Colon (tissue), 2 donors: ENCODE measurements at regions not wholly inside any gene's neighbourhood (a gene's known extent, or its start where the extent isn't known, plus 50 kb on each side); places are given as distances from the start of the nearest gene placed in this dataset.

Experiments
- FAIRE-seq: peaks from 2 replicates; lab custom pipeline; 2012; peaks lifted over from hg19 to GRCh38; lab: Jason Lieb, UNC
- donor health status: control.
- donor health status: control.

DNA sequence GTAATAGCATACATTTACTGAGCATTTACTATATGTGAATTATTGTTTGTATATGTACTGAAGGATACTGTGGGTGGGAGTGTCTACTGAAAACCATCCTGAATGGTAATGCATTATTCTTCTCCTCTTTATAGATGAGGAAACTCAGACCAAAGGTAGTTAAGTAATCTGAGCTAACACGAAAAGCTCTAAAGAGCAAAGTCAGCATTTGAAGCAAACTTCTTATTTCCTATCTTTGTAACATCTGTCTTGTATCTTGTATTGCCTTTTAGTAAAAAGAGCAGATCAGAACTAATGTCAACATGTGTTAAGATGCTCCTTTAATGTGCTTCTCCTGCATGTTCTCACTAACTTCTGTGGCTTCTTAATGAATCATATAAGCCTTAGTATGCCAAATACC, 382.8 kb upstream of the NXPH2 start:
- no peak for FAIRE-seq

DNA sequence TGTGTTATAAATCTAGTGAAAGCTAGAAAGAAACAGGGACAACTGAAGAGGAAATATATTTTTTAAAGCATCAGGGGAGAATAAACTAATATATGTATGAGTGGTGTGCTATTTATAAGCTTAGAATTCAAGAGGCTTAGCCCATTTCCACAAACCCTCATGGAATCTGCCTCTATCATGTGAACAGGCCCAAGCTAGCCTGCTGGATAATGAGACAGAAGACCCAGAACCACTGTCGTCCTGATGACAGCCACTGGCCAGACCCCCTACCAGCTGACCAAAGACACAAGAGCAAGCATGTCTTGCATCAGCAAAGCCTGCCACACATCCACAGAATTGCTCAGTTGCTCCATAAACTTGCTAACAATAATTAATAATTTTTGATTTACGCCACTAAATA, 382.3 kb upstream of the NXPH2 start:
- no peak for FAIRE-seq

DNA sequence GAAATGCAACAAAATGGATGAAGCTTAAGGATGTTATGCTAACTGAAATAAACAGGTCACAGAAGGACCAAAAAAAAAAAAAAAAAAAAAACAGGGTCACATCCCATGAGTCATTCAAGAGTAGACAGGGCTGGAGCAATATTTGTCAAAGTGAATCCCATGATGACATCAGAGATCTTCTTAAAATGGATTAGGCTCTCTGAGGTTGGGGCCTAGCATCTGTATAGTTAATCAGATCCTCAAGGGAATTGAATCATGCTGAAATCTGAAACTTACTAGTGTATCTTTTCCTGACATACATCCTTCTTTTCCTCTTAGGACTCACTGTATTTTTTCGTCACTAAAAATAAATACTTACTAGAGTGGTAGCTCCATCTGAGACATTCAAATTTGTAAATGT, 380.6 kb upstream of the NXPH2 start:
- no peak for FAIRE-seq

DNA sequence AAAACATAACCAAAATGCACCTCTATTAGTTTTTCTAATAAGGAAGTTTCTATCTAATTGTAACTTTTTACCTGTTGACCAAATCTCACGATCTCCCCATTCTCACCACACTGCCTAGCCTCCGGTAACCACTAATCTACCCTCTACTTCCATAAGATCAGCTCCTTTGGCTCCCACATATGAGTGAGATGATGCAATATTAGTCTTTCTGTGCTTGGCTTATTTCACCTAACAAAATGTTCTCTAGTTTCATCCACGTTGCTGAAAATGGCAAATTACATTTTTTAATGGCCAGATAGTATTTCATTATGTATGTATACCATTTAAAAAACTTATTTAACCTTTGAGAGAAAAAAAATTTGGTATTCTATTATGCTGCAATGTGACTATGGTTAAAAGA, 379.0 kb upstream of the NXPH2 start:
- no peak for FAIRE-seq

DNA sequence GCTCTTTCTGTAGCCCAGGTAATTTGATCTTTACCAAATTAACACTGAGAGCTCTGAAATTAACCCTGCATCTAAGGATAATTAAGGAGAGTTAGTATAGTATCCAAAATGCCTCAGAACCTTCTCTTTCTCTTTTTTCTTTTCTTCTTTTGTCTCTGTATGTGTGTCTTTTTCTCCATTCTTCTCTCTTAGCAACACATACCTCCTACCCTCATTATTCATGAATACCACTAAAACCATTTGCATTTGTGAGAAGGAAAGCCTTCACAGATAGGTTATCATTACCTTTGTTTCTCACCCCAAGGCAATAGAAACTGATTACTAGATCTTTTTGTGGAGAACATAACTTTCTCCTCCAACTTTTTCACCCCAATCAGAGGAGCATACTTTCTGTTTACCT, 376.5 kb upstream of the NXPH2 start:
- FAIRE-seq = no peak

DNA sequence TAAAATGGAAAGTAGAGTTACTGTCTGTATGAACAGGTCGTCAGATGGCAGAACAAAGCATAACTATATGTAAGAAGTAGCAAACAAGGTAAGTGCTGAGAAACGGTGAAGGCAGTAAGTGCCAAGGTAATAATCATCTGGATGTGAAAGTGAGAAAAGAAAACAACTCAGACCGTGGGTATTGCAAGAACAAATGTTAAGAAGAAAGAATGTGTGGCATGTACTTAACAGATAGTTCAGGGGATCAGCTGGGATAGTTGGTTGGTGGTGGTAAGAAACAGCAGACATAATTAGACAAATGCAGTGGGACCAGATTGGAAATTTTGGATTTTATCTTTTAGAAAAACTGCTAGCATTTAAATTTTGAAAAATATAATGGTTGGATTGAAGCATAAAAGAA, 375.8 kb upstream of the NXPH2 start:
- no peak for FAIRE-seq

DNA sequence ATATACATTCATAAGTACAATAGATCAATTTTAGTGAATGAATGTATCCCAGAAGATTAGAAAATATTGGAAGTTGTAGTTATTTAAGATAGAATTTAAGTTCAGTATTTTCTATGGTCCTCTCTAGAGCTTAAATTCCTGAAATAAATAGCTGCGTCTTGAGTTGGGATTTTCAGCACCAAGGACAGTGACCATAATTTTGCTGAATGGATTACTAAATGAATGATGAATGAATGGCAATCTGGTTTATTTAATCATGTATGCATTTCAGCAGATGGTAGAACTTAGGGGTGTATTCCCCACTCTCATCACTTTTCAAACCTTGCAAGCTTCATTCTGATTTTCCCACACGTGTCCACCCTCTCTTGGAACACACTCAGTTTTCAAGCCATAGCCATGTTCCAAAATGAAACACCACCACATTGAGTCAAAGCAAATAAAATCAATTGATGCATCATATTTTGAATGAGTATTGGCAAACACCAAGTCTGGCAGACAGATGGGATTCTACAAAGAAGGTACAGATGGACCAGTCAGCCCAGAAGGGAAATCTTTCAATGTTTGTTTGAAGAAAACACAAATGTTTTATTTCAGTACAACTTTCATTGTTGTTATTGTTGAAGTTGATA, 362.2 kb upstream of the NXPH2 start:
- FAIRE-seq = no peak

DNA sequence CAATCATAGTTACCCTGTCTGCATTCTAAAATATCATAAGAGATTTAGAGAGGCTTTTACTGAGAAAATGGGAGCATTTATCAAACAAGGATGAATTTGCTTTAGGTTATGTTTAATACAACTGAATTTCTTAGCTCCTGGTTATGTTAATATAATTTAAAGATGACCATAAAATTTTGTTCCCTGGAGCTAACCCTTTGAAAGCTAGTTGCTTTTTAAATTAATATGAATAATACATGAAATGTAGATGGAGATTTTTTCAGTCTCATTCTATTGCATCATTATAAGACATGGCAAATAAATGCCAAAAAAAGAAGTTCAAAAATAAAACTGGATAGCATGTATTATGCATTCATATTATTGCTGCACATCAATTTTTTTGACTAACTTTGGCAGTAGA, 344.1 kb upstream of the NXPH2 start:
- FAIRE-seq = no peak

DNA sequence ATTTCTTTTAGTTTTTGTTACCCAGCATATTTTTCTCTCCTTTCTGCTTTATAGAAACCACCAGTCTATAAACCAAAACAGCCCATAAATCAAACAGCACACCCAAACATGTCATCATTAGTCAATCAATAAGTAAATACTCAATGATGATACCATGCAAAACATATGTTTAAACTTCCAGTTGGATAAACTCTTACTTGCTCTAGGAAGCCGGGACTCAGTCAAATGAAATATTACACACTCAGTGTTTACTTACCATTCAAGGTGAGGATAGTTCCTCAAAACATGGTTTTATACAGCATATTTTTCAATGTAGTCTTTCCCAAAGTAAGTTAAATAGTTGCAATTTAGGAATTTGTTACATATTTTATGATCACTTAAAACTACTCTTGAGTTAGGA, 343.6 kb upstream of the NXPH2 start:
- no peak for FAIRE-seq

DNA sequence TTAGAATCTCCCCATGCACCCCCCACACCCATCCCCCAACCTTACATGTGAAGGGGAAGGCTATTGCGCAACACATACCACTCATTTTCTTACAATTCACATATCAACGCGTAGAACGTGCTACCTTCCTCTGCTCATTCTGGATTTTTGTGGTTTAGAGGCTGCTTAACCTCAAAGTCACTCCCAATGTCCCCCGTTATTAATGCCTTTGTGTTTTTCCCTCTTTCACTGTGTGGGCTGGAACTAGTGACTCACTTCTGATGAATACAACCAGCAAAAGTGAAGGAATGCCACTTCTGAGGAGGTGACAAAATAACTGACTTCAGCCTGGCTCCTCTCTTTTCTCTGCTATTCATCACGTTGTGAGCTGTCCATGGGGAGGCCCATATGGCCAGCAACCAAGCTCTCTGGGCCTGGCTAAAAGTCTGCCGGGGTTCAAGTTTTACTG, 342.5 kb upstream of the NXPH2 start:
- FAIRE-seq = no peak

DNA sequence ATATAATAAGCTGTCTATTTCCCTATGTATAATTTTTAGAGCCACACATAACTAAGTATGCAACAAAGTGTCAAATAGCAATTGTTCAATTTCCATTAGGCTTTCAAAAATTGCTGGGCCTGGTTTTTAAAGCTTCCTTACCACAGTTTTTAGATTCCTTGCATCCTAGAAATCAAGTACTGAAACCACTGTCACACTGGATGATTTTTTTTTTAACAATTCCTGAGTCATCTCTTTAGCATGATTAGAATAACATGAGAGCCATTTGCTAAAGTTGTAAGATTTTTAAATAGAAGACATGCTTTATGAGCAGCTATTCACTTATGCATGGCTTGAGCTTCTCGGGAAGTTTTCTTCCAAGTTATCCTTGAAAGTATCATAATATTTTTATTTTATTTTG, 319.5 kb upstream of the NXPH2 start:
- FAIRE-seq = no peak

DNA sequence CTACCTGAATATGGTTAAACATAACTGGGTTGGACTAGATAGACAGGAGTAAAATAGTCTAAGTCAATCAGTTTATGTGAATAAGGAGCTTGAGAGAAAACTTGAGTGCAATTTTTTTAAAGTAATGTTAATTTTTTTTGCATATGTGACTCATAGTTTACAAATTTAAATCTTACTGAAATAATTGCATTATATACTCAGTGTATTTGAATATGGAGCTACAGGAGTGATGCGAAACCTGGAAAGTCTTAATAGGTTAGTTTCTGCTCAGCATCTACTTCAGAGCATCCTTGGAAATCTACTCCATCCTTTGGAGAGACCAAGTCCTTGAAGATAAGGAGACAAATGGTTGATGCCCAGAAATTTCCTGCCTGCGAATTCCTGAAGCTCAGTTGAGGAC, 318.8 kb upstream of the NXPH2 start:
- FAIRE-seq = no peak

DNA sequence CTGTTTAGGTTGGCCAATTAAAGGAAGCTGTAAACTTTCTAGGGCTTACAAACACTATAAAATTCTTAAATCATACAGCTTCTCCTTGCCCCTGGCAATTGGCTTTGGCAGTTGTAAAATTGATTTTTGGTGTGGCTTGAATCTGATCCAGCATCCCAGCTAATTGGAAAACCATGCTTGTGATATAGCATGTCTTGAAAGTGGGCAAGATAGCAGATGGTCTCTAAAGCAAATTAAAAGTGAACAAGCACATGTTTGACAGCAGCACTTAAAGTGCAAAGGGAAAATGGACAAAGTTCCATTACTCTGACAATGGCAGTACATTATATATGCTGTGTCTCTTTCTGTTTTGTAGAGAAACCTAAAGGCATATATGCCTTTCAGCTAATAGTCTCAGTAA, 302.9 kb upstream of the NXPH2 start:
- no peak for FAIRE-seq

DNA sequence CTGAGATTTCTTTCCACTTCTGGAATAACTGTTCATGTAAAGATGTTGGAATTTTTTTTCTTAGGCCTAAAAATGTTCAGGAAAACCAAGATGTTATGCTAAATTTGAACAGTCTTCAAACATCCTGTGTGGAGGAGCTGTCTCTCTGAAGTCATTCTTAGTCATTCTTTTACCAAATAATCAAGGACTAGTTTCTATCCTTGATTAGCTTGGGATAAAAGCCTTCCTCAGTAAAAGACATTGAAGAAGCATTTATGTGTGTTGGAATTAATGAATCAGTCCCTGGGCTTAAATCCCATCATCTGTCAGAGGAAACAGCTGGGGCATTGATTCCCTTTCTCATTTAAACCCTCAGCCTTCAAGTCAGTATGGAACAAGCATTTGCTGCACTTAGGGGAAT, 300.1 kb upstream of the NXPH2 start:
- FAIRE-seq = no peak

DNA sequence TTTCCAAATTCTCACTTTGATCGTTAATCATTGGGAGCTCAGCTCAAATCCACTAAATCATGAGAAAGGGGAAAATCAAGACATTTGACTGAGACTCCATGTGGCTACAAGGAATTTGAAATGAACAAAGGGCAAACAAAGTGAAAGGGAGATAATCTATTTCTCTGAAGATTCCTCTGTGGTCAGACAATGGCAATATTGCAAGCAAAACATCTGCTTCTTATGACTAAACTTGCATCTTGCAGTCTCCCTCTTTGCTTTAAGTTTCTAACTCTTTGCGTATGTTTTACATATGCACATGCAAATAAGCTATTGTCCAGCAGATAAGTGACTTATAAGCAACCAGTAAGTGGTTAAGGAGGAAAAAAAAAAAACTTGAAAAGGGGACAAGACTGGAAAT, 299.1 kb upstream of the NXPH2 start:
- no peak for FAIRE-seq

DNA sequence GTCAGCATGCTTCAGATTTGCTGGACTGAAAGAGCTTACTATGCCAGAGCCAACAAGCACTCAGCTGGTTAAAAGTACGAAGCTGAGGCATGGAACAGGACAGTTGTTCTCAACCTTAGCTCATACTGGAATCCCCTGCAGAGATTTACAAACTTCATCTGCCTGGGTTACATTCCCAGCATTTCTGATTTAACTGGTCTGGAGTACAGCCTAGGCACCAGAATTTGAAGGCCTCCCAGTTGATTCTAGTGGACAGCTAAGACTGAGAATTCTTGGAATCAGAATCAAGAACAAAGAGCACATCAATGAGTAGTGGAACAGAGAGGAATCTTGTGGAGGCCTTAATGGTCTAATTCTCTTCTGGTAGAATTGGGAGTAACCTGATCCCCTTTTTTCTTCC, 298.2 kb upstream of the NXPH2 start:
- FAIRE-seq = no peak

DNA sequence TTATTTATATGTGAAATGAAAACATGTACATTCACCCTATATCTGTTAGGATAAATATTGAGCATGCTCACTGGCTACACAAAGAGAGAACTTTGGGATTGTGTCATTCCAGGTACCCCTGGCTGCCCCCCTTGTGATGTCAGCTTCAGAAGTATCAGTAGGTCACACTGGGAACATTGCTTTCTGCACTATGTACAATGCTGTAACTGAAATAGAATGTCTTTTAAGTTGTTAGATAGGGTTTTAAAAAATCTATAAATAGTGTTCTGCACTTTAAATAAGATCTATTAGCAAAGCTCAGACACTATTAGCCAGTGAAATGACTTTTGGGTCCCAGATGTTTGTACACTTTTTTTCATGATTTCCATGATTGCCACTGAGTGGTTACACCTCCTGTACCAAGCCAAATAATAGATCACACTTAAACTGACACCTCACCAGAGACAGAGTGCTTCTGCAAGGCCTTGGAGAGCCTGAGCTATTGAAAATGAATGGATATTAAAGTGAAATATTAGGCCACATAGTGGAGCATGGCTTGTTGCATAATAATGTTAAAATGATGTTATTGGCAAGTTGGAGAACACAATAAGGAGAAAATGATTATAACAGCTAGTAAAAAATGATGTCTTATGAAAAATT, 297.0 kb upstream of the NXPH2 start:
- no peak for FAIRE-seq

DNA sequence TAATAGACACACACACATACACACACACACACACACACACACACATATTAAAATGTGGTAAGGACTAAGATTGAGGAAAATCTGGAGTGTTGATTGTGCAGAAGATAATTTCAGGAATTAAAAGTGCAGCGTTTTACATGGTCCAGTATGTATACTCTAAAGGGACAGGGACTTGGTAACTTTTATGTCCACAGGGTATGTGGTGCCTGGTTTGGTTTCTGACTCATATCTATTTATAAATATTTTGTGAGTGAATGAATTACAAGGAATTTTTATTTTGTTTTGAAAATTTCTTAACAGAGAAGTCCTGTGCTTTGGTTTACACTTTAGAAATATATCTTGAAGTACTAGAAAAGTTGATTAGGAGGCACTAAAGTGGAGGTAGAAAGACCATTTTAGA, 287.7 kb upstream of the NXPH2 start:
- FAIRE-seq = no peak

DNA sequence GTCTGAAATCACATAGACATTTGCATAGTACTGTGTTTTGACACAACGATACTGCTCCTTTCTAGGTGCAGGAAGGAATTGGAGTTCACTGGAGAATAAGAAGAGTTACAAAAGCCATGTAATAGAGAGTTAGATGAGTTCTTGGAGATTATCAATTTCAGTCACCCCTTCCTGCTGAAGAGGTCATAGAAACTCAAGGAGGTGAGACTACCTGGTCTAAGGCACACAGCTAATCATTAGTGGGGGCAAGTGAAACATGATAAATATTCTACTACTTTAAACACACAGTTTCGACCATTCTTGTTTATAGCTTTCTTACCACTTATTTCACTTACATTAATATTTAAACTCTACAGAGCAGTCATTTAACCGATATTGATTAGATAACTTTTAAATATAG, 286.9 kb upstream of the NXPH2 start:
- FAIRE-seq = no peak

DNA sequence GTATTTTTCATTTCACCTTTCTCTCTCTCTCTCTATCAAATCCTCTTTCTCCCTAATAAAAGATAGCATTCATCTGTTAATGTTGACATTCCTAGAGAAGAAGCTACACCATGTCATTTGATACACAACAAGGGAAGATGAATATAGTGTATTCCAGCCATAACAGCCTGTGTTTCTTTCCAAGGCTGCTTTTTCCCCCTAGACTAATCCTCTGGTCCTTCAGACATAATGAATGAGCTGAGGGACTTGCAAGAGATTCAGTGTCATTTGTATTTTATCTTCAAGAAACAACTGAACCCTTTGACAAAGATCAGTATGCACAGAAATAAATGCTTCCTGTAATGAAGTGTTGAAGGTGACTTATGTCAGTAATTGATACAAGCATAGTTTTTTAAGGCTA, 284.0 kb upstream of the NXPH2 start:
- no peak for FAIRE-seq

DNA sequence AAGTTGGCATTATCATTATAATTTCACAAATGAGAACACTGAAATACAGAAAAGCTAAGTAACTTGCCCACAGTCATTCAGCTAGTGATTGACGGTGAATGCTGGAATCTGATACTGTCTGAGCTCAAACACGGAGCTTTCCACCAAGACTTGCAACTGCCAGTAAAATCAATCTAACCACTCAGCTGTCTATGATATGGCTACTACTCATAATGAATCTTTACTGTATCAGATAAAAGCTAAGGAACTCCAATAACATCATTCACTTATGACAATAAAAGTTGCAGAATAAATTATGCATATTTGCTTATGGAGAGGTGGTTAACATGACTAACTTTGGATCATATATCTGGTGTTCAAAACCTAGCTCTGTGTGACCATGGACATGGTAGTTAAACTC, 279.4 kb upstream of the NXPH2 start:
- no peak for FAIRE-seq

DNA sequence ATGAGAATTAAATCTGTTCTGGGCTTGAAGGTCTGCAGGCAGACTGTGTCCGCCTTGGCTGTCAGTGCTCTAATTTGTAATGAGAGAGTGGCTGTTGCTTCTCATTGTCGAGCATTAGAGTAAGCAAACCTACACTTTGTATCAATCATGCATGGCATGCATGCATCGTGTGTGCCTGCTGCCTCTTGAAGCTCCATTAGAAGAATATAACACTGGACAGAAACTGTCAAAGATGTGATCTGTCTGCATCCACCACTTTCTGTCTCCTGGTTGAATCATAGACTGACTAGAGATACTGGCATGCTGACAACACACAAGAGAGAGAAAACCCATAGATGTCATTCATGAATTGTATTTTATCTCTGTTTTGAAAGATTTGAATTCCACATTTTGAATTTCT, 275.0 kb upstream of the NXPH2 start:
- FAIRE-seq = no peak

DNA sequence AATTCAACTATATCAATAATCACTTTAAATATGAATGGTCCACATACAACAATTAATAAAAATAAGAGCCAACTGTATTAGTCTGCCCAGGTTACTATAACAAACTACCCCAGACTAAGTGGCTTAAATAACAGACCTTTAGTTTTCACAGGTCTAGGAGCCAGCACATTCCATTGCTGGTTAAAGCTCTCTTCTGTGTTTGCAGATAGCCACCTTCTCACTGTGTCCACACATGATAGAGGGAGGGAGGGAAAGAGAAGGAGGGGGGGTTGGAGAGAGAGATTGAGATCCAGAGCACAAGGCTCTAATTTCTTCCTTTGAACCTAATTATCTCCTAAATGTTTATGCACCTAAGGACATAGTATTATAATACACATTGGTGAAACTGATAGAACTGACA, 267.8 kb upstream of the NXPH2 start:
- no peak for FAIRE-seq

DNA sequence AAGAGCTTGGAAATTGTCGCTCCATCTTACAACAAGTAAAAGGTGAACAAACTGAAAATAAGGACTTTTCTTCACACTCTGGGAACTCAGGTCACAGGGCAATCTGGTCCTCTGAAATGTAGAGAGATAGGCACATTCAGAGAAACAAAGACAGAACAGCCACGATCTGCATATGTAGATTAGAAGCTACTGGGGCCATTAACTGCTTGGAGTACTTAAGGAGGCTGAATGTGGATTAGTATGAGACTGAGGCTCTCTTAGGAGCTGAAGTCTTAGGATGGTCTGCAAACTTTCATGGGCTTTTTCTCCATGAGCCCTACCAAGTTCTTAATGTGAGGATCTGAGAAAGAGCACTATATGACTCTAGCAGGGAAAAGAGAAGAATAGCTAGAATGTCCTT, 265.3 kb upstream of the NXPH2 start:
- no peak for FAIRE-seq

DNA sequence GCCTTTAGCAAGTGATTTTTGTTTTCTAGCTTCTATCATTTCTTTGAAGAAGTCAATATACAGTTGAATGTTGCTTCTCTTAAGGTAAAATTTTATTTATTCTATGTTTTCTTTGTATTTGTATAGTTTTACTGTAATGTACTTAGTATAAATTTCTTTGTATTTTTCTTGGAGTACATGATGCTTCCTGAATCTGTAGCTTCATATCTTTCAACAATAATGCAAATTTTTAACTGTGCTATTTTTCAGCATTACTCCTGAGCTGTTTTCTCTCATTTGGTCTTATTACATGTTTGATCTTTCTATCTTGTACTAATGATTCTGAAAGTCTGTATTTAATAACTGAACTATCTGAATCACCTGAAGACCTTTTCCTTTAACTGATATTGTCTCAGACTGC, 253.9 kb upstream of the NXPH2 start:
- no peak for FAIRE-seq
